HCT116 (cell line): ENCODE measurements at regions not wholly inside any gene's neighbourhood (a gene's known extent, or its start where the extent isn't known, plus 50 kb on each side); places are given as distances from the start of the nearest gene placed in this dataset.

ENCODE experiments used
- ATAC-seq: fragments of 200-7000 bp; cut with Tn5 transposase; 2 replicates; pipeline ENCODE4 v1.9.1; 2020; ENCODE audit warnings: mild to moderate bottlenecking, moderate library complexity
- BruUV-seq: library from RNA; stranded (reverse); fragments of 400-500 nt; replicated peaks from 2 replicates; lab custom pipeline; 2021; lab: Mats Ljungman, UMichigan
- CTCF ChIA-PET: fragments of 300-600 bp; sonication (Branson Sonifier 250); formaldehyde crosslinking; loops from one replicate; lab custom pipeline; 2021; ENCODE audit warnings: antibody characterized with exemption; lab: Charles Lee
- POLR2A ChIA-PET: fragments of 300-600, 350-600 bp; sonication (Branson Sonifier 250); formaldehyde crosslinking; loops from one replicate; lab custom pipeline; 2021; ENCODE audit warnings: antibody characterized with exemption; lab: Charles Lee
- RAD21 ChIA-PET, 2 experiments: fragments of 300-600 bp; sonication (Branson Sonifier 250); formaldehyde crosslinking; loops; one replicate each; lab custom pipeline; 2023; ENCODE audit warnings: low total read pairs in 2 of 2; ENCODE audit not compliant: uncharacterized antibody in 2 of 2, unreplicated experiment in 2 of 2, low non-redundant PET in 1 of 2; lab: Charles Lee
- DNase-seq: peaks from one replicate; pipeline ENCODE4 v3.0.0-alpha.2; 2010; ENCODE audit warnings: low read depth, low spot score
- H2AFZ ChIP-seq: fragments of 200-600 bp; shearing (Covaris generic), sonication (generic); 2 replicates; pipeline ENCODE4 v1.6.1; 2017; ENCODE audit warnings: low read depth, mixed run types, mixed read lengths, antibody characterized with exemption, low read length; ENCODE audit not compliant: poor library complexity, severe bottlenecking
- H3K27ac ChIP-seq: 2 replicates; pipeline ENCODE4 v1.5.1; 2012; ENCODE audit warnings: low read depth, low read length
- H3K27me3 ChIP-seq: fragments of 200-600 bp; sonication (generic); 2 replicates; pipeline ENCODE4 v1.6.1; 2016; ENCODE audit warnings: mixed run types, low read length, mixed read lengths; ENCODE audit not compliant: insufficient read depth
- H3K36me3 ChIP-seq, 2 experiments: fragments of 200-500 bp in 1 of 2; fragments of 200-600 bp in 1 of 2; sonication (Bioruptor generic) in 1 of 2; sonication (generic) in 1 of 2; 2 replicates each; pipeline versions ENCODE4 v1.5.1 to v1.6.1; 2014 to 2016; ENCODE audit warnings: low read length in 2 of 2, inconsistent platforms in 1 of 2, mixed read lengths in 1 of 2, mixed run types in 1 of 2; ENCODE audit not compliant: insufficient read depth in 2 of 2, control insufficient read depth in 1 of 2
- H3K4me1 ChIP-seq, 2 experiments: fragments of 200-600 bp in 1 of 2; sonication (generic) in 1 of 2; 2 replicates each; pipeline versions ENCODE4 v1.5.1 to v1.6.1; 2012 to 2017; ENCODE audit warnings: low read length in 2 of 2, inconsistent platforms in 1 of 2, mild to moderate bottlenecking in 1 of 2, mixed read lengths in 1 of 2, mixed run types in 1 of 2, moderate library complexity in 1 of 2; ENCODE audit not compliant: insufficient read depth in 2 of 2, control insufficient read depth in 1 of 2
- H3K4me2 ChIP-seq: fragments of 200-600 bp; sonication (generic); 2 replicates; pipeline ENCODE4 v1.6.1; 2017; ENCODE audit warnings: mixed run types, low read length, mixed read lengths
- H3K4me3 ChIP-seq, 2 experiments: fragments of 200-600 bp in 1 of 2; sonication (generic) in 1 of 2; replicated peaks in 1 of 2; 2 replicates each; pipeline ENCODE4 v1.5.1; 2011 to 2016; ENCODE audit warnings: low read length in 2 of 2, control low read depth in 1 of 2, low read depth in 1 of 2, mild to moderate bottlenecking in 1 of 2, mixed read lengths in 1 of 2, mixed run types in 1 of 2
- H3K79me2 ChIP-seq: fragments of 200-600 bp; sonication (generic); 2 replicates; pipeline ENCODE4 v1.6.1; 2017; ENCODE audit warnings: mild to moderate bottlenecking, mixed run types, low read length, moderate library complexity, mixed read lengths; ENCODE audit not compliant: insufficient read depth
- H3K9ac ChIP-seq: fragments of 200-600 bp; sonication (generic); 2 replicates; pipeline ENCODE4 v1.6.1; 2016; ENCODE audit warnings: low read length, mixed read lengths
- H3K9me2 ChIP-seq: fragments of 200-600 bp; sonication (generic), shearing (Covaris generic); 2 replicates; pipeline ENCODE4 v1.6.1; 2017; ENCODE audit warnings: mixed run types, mild to moderate bottlenecking, moderate library complexity; ENCODE audit not compliant: insufficient read depth
- H3K9me3 ChIP-seq, 2 experiments: fragments of 200-500 bp in 1 of 2; fragments of 200-600 bp in 1 of 2; sonication (Bioruptor generic) in 1 of 2; sonication (generic) in 1 of 2; 2 replicates each; pipeline ENCODE4 v1.6.1; 2014 to 2017; ENCODE audit warnings: low read length in 2 of 2, mixed read lengths in 2 of 2, inconsistent platforms in 1 of 2, low read depth in 1 of 2, mild to moderate bottlenecking in 1 of 2, mixed run types in 1 of 2, moderate library complexity in 1 of 2; ENCODE audit not compliant: control insufficient read depth in 1 of 2, insufficient read depth in 1 of 2
- H4K20me1 ChIP-seq: fragments of 200-600 bp; sonication (generic), shearing (Covaris generic); 2 replicates; pipeline ENCODE4 v1.6.1; 2017; ENCODE audit warnings: mixed run types, mild to moderate bottlenecking, moderate library complexity; ENCODE audit not compliant: insufficient read depth
- CBX3 ChIP-seq: IDR thresholded peaks from 2 replicates; pipeline ENCODE4 v1.6.1; 2012; ENCODE audit warnings: low read depth
- CEBPB ChIP-seq: IDR thresholded peaks from 2 replicates; pipeline ENCODE4 v1.6.1; 2012; ENCODE audit warnings: low read depth
- EGR1 ChIP-seq: IDR thresholded peaks from 2 replicates; pipeline ENCODE4 v1.6.1; 2012; ENCODE audit warnings: low read depth
- EZH2 ChIP-seq: fragments of 200-600 bp; sonication (generic); IDR thresholded peaks from 2 replicates; pipeline ENCODE4 v1.6.1; 2017; ENCODE audit warnings: antibody characterized with exemption, mixed run types
- EZH2phosphoT487 ChIP-seq: fragments of 200-600 bp; IDR thresholded peaks from 2 replicates; pipeline ENCODE4 v1.6.1; 2018; ENCODE audit warnings: antibody characterized with exemption, borderline replicate concordance
- FOSL1 ChIP-seq: IDR thresholded peaks from 2 replicates; pipeline ENCODE4 v1.6.1; 2012; ENCODE audit warnings: low read depth
- JUND ChIP-seq: IDR thresholded peaks from 2 replicates; pipeline ENCODE4 v1.6.1; 2012
- POLR2A ChIP-seq: IDR thresholded peaks from 2 replicates; pipeline ENCODE4 v1.7.0; 2011; ENCODE audit warnings: borderline replicate concordance; ENCODE audit not compliant: insufficient read depth, insufficient read length; ENCODE audit errors: extremely low read depth
- RAD21 ChIP-seq: IDR thresholded peaks from 2 replicates; pipeline ENCODE4 v1.6.1; 2012; ENCODE audit warnings: low read depth, mild to moderate bottlenecking
- SIN3A ChIP-seq: IDR thresholded peaks from 2 replicates; pipeline ENCODE4 v1.6.1; 2012; ENCODE audit warnings: low read depth
- SP1 ChIP-seq: IDR thresholded peaks from 2 replicates; pipeline ENCODE4 v1.6.1; 2012; ENCODE audit warnings: low read depth
- TCF7L2 ChIP-seq: IDR thresholded peaks from 2 replicates; pipeline ENCODE4 v1.7.0; 2011; ENCODE audit warnings: borderline replicate concordance, inconsistent platforms; ENCODE audit not compliant: insufficient read depth, insufficient read length; ENCODE audit errors: extremely low read depth
- ZNF274 ChIP-seq: fragments of 200-500 bp; sonication (Bioruptor generic); IDR thresholded peaks from 2 replicates; pipeline ENCODE4 v1.6.1; 2014; ENCODE audit warnings: mild to moderate bottlenecking, low read depth, low read length, inconsistent platforms
- intact Hi-C: fragments of 100-400 bp; cut with micrococcal nuclease; formaldehyde crosslinking; loops from 2 replicates; pipeline ENCODE4 v1.10.0; 2022
- TF ChIP-seq, protein P1 (sequence below): IDR thresholded peaks from 2 replicates; pipeline ENCODE4 v1.6.1; 2011; ENCODE audit warnings: mild to moderate bottlenecking, low read length, moderate library complexity; ENCODE audit not compliant: insufficient replicate concordance; ENCODE audit errors: extremely low read depth
- TF ChIP-seq, protein P2 (sequence below): IDR thresholded peaks from 2 replicates; pipeline ENCODE4 v1.6.1; 2012
- TF ChIP-seq, protein P3 (sequence below): IDR thresholded peaks from 2 replicates; pipeline ENCODE4 v1.6.1; 2012
- TF ChIP-seq, protein P4 (sequence below), 3 experiments: fragments of 200-600 bp in 1 of 3; sonication (generic) in 1 of 3; IDR thresholded peaks in 2 of 3; conservative IDR thresholded peaks in 1 of 3; 2 replicates each; pipeline ENCODE4 v1.5.1; 2012 to 2017; ENCODE audit warnings: low read depth in 2 of 3, low read length in 2 of 3, antibody characterized with exemption in 1 of 3, borderline replicate concordance in 1 of 3, control low read depth in 1 of 3, mild to moderate bottlenecking in 1 of 3, mixed read lengths in 1 of 3, mixed run types in 1 of 3, moderate library complexity in 1 of 3; ENCODE audit not compliant: insufficient read depth in 1 of 3

DNA sequence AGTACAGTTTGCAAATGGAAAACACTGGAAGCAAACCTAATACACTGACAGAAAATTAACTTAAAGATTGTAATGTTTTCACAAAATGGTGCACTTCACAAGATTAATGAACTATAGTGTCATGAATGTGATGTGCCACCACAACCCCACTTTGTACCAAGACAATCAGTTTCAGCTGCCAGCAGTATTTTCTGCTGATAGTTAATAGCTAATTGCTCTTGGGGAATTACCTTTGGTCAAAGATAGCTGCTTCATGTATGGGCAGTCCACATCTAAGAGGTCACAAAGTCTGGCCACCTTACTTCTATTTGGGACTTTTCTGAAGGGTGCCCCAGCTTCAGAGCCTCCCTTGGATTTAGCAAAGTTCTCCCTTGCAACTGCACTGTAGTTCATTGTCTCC, 254.0 kb downstream of the CALCRL start:
- ChIA-PET RAD21 (no interaction called here), CTCF (no interaction called here)
- no peaks in the 10 kb centered on the region for H4K20me1 ChIP-seq
- no peaks in the 10 kb centered on the region for H3K4me1 ChIP-seq
- H3K27ac ChIP-seq, result no peak overlapping the region
- ATAC-seq, result no peak
- H3K4me3 ChIP-seq, result no peak overlapping the region
- no peak overlapping the region for H3K9ac ChIP-seq
- BruUV-seq, result no TSS peak
- DNase-seq, result no peak
- H3K9me3 ChIP-seq, result no peaks in the 10 kb centered on the region
- intact Hi-C loops, result no loop called here
- no peak for TF ChIP-seq ZNF274
- TF ChIP-seq CBX3, result no peak
- TF ChIP-seq EGR1, result no peak
- TF ChIP-seq, protein P1, sequence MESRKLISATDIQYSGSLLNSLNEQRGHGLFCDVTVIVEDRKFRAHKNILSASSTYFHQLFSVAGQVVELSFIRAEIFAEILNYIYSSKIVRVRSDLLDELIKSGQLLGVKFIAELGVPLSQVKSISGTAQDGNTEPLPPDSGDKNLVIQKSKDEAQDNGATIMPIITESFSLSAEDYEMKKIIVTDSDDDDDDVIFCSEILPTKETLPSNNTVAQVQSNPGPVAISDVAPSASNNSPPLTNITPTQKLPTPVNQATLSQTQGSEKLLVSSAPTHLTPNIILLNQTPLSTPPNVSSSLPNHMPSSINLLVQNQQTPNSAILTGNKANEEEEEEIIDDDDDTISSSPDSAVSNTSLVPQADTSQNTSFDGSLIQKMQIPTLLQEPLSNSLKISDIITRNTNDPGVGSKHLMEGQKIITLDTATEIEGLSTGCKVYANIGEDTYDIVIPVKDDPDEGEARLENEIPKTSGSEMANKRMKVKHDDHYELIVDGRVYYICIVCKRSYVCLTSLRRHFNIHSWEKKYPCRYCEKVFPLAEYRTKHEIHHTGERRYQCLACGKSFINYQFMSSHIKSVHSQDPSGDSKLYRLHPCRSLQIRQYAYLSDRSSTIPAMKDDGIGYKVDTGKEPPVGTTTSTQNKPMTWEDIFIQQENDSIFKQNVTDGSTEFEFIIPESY, result no peak
- TF ChIP-seq RAD21, result no peak
- TF ChIP-seq, protein P2, sequence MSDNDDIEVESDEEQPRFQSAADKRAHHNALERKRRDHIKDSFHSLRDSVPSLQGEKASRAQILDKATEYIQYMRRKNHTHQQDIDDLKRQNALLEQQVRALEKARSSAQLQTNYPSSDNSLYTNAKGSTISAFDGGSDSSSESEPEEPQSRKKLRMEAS, result no peak
- no peak for TF ChIP-seq EZH2
- TF ChIP-seq TCF7L2, result no peak
- TF ChIP-seq, protein P3, sequence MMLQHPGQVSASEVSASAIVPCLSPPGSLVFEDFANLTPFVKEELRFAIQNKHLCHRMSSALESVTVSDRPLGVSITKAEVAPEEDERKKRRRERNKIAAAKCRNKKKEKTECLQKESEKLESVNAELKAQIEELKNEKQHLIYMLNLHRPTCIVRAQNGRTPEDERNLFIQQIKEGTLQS, result no peak
- no peak for TF ChIP-seq EZH2phosphoT487
- TF ChIP-seq, protein P4, sequence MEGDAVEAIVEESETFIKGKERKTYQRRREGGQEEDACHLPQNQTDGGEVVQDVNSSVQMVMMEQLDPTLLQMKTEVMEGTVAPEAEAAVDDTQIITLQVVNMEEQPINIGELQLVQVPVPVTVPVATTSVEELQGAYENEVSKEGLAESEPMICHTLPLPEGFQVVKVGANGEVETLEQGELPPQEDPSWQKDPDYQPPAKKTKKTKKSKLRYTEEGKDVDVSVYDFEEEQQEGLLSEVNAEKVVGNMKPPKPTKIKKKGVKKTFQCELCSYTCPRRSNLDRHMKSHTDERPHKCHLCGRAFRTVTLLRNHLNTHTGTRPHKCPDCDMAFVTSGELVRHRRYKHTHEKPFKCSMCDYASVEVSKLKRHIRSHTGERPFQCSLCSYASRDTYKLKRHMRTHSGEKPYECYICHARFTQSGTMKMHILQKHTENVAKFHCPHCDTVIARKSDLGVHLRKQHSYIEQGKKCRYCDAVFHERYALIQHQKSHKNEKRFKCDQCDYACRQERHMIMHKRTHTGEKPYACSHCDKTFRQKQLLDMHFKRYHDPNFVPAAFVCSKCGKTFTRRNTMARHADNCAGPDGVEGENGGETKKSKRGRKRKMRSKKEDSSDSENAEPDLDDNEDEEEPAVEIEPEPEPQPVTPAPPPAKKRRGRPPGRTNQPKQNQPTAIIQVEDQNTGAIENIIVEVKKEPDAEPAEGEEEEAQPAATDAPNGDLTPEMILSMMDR (IDR thresholded peaks at IDR 0.05 in 2 of 3, conservative IDR thresholded peaks at IDR 0.05 in 1 of 3; ENCODE audit: borderline replicate concordance in 1 of 3, insufficient read depth in 1 of 3, low read depth in 2 of 3, low read length in 2 of 3), result no peak
- TF ChIP-seq JUND, result no peak
- no peak for TF ChIP-seq FOSL1
- TF ChIP-seq SIN3A, result no peak
- TF ChIP-seq CEBPB, result no peak
- no peak for TF ChIP-seq POLR2A
- TF ChIP-seq SP1, result no peak
- TF ChIP-seq, all 23 proteins: peak for 0
- Histone ChIP-seq H2AFZ (no peak overlapping the region), H3K9me2 (0 out of 2 replicates have a peak, but pooled peaks cover 5% of the 10 kb centered on the region), H3K36me3 (no peaks in the 10 kb centered on the region), H3K27me3 (no peaks in the 10 kb centered on the region), H3K79me2 (no peaks in the 10 kb centered on the region), H3K4me2 (no peak overlapping the region)
- POLR2A ChIA-PET, result no interaction called here
